ENCODE measurements at regions not wholly inside any gene's neighbourhood (a gene's known extent, or its start where the extent isn't known, plus 50 kb on each side); places are given as distances from the start of the nearest gene placed in this dataset.
"Not testable (repeated sequence)": the region's sequence is repeated elsewhere in the genome, so short reads cannot be mapped to it uniquely, and the experiment has no call there.

- ATAC-seq (ENCODE audit: low read depth): no peak
These were observed 602.0 kb upstream of the COBL start for GRCh38 chr7:51918581-51918980.

GRCh38 chr7:51901489-51901840 is 584.9 kb upstream of the COBL start:
- DNase-seq (ENCODE audit: low spot score) (no peak), ATAC-seq (ENCODE audit: low read depth) (no peak)
- TF ChIP-seq CTCF (IDR thresholded peaks at IDR 0.05; ENCODE audit: poor library complexity, severe bottlenecking): no peak
- H3K27me3 ChIP-seq (ENCODE audit: insufficient read depth, poor library complexity, severe bottlenecking): no peaks in the 10 kb centered on the region
- H3K9me3 ChIP-seq (ENCODE audit: severe bottlenecking): no peaks in the 10 kb centered on the region
- no peak overlapping the region for H3K4me3 ChIP-seq (ENCODE audit: severe bottlenecking)
- H3K4me1 ChIP-seq (ENCODE audit: insufficient read depth, poor library complexity, severe bottlenecking): no peaks in the 10 kb centered on the region
- H3K36me3 ChIP-seq (ENCODE audit: low read depth): no peaks in the 10 kb centered on the region
- H3K27ac ChIP-seq (ENCODE audit: poor library complexity, severe bottlenecking): no peak overlapping the region

More at GRCh38 chr7:51918581-51918980, 602.0 kb upstream of the COBL start:
- Histone ChIP-seq H3K36me3 (ENCODE audit: low read depth) (no peaks in the 10 kb centered on the region), H3K4me1 (ENCODE audit: insufficient read depth, poor library complexity, severe bottlenecking) (no peaks in the 10 kb centered on the region), H3K4me3 (ENCODE audit: severe bottlenecking) (no peak overlapping the region), H3K9me3 (ENCODE audit: severe bottlenecking) (no peaks in the 10 kb centered on the region), H3K27me3 (ENCODE audit: insufficient read depth, poor library complexity, severe bottlenecking) (no peaks in the 10 kb centered on the region), H3K27ac (ENCODE audit: poor library complexity, severe bottlenecking) (no peak overlapping the region)
- no peak for TF ChIP-seq CTCF (IDR thresholded peaks at IDR 0.05; ENCODE audit: poor library complexity, severe bottlenecking)
- DNase-seq (ENCODE audit: low spot score): no peak

- H3K4me3 ChIP-seq (ENCODE audit: severe bottlenecking); ATAC-seq (ENCODE audit: low read depth); DNase-seq (ENCODE audit: low spot score); H3K9me3 ChIP-seq (ENCODE audit: severe bottlenecking); H3K36me3 ChIP-seq (ENCODE audit: low read depth); H3K27ac ChIP-seq (ENCODE audit: poor library complexity, severe bottlenecking); H3K4me1 ChIP-seq (ENCODE audit: insufficient read depth, poor library complexity, severe bottlenecking); H3K27me3 ChIP-seq (ENCODE audit: insufficient read depth, poor library complexity, severe bottlenecking): not testable (repeated sequence)
These were observed 584.3 kb upstream of the COBL start for GRCh38 chr7:51900755-51901488.

GRCh38 chr7:51899611-51900010 is 583.0 kb upstream of the COBL start:
- Histone ChIP-seq H3K27me3 (ENCODE audit: insufficient read depth, poor library complexity, severe bottlenecking) (no peaks in the 10 kb centered on the region), H3K36me3 (ENCODE audit: low read depth) (no peaks in the 10 kb centered on the region), H3K4me1 (ENCODE audit: insufficient read depth, poor library complexity, severe bottlenecking) (no peaks in the 10 kb centered on the region), H3K9me3 (ENCODE audit: severe bottlenecking) (no peaks in the 10 kb centered on the region), H3K4me3 (ENCODE audit: severe bottlenecking) (no peak overlapping the region), H3K27ac (ENCODE audit: poor library complexity, severe bottlenecking) (no peak overlapping the region)
- no peak for TF ChIP-seq CTCF (IDR thresholded peaks at IDR 0.05; ENCODE audit: poor library complexity, severe bottlenecking)
- DNase-seq (ENCODE audit: low spot score): no peak
- no peak for ATAC-seq (ENCODE audit: low read depth)

- H3K36me3 ChIP-seq (ENCODE audit: low read depth): no peaks in the 10 kb centered on the region
- no peak for DNase-seq (ENCODE audit: low spot score)
- ATAC-seq (ENCODE audit: low read depth): no peak
- H3K27ac ChIP-seq (ENCODE audit: poor library complexity, severe bottlenecking): no peak overlapping the region
- H3K4me3 ChIP-seq (ENCODE audit: severe bottlenecking): no peak overlapping the region
- peaks cover 4% of the 10 kb centered on the region for H3K27me3 ChIP-seq (ENCODE audit: insufficient read depth, poor library complexity, severe bottlenecking)
- H3K9me3 ChIP-seq (ENCODE audit: severe bottlenecking): no peaks in the 10 kb centered on the region
- TF ChIP-seq CTCF (IDR thresholded peaks at IDR 0.05; ENCODE audit: poor library complexity, severe bottlenecking): no peak
- H3K4me1 ChIP-seq (ENCODE audit: insufficient read depth, poor library complexity, severe bottlenecking): no peaks in the 10 kb centered on the region
These were observed 565.8 kb upstream of the COBL start for GRCh38 chr7:51882412-51882811.

All from RWPE2 (cell line).